Testis (tissue), 2 donors: ENCODE measurements at regions not wholly inside any gene's neighbourhood (a gene's known extent, or its start where the extent isn't known, plus 50 kb on each side); places are given as distances from the start of the nearest gene placed in this dataset.

Experiments used
- DNase-seq: peaks from one replicate; pipeline ENCODE4 v3.0.0-alpha.2; 2019
- H3K27ac ChIP-seq, 2 donors: fragments of 200-600 bp; sonication (generic); one replicate each; pipeline ENCODE4 v1.5.1; 2019
- H3K27me3 ChIP-seq: fragments of 200-600 bp; sonication (generic); one replicate; pipeline ENCODE4 v1.5.1; 2019
- H3K36me3 ChIP-seq: fragments of 200-600 bp; sonication (generic); one replicate; pipeline ENCODE4 v1.5.1; 2017; ENCODE audit warnings: low read depth; ENCODE audit errors: missing control alignments
- H3K4me1 ChIP-seq: fragments of 200-600 bp; sonication (generic); one replicate; pipeline ENCODE4 v1.5.1; 2019
- H3K4me3 ChIP-seq, 2 donors: fragments of 200-600 bp; sonication (generic); one replicate each; pipeline ENCODE4 v1.5.1; 2017 to 2019
- H3K9me3 ChIP-seq: fragments of 200-600 bp; sonication (generic); one replicate; pipeline ENCODE4 v1.5.1; 2017
- POLR2A ChIP-seq: fragments of 450-650 bp; IDR thresholded peaks from one replicate; pipeline ENCODE4 v1.6.1; 2017; ENCODE audit warnings: antibody characterized with exemption, mild to moderate bottlenecking, moderate library complexity
- whole genome bisulfite sequencing, 2 donors: methylation state at CpG; one replicate each; pipeline ENCODE4 v1.1.5; 2018; 5-methylcytosine and 5-hydroxymethylcytosine counted together
- intact Hi-C: fragments of 100-400 bp; cut with DNase I; formaldehyde crosslinking; loops from one replicate; pipeline ENCODE4 v1.15.1; 2023; ENCODE audit warnings: low total_unique reads
- TF ChIP-seq, protein P1 (sequence below), 3 experiments: fragments of 450-650 bp in 2 of 3; fragments of 200-600 bp in 1 of 3; sonication (generic) in 1 of 3; IDR thresholded peaks; one replicate each; pipeline ENCODE4 v1.5.1; 2016 to 2019; ENCODE audit warnings: antibody characterized with exemption in 3 of 3, mild to moderate bottlenecking in 2 of 3, moderate library complexity in 1 of 3

DNA sequence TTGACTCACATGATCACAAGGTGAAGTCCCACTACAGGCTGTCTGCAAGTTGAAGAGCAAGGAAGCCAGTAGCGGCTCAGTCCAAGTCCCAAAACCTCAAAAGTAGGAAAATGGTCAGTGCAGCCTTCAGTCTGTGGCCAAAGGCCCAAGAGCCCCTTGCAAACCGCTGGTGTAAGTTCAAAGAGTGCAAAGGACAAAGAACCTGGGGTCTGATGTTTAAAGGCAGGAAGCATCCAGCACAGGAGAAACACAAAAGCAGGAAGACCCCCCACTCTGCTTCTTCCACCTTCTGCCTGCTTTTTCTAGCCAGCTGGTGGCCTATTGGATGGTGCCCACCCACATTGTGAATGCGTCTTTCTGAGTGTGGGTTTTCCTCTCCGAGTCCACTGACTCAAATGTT lies 2222.6 kb downstream of the MRPL39 start:
- no peak for DNase-seq
- 48 to 57% methylated on average over 4 of the region's 4 CpGs for WGBS, 2 donors
- TF ChIP-seq, protein P1, sequence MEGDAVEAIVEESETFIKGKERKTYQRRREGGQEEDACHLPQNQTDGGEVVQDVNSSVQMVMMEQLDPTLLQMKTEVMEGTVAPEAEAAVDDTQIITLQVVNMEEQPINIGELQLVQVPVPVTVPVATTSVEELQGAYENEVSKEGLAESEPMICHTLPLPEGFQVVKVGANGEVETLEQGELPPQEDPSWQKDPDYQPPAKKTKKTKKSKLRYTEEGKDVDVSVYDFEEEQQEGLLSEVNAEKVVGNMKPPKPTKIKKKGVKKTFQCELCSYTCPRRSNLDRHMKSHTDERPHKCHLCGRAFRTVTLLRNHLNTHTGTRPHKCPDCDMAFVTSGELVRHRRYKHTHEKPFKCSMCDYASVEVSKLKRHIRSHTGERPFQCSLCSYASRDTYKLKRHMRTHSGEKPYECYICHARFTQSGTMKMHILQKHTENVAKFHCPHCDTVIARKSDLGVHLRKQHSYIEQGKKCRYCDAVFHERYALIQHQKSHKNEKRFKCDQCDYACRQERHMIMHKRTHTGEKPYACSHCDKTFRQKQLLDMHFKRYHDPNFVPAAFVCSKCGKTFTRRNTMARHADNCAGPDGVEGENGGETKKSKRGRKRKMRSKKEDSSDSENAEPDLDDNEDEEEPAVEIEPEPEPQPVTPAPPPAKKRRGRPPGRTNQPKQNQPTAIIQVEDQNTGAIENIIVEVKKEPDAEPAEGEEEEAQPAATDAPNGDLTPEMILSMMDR (IDR thresholded peaks at IDR 0.05), result no peak
- TF ChIP-seq POLR2A, result no peak
- intact Hi-C loops, result no loop called here
- Histone ChIP-seq H3K27ac (no peak overlapping the region), H3K4me3 (no peak overlapping the region), H3K36me3 (no peaks in the 10 kb centered on the region), H3K27me3 (no peaks in the 10 kb centered on the region), H3K4me1 (no peaks in the 10 kb centered on the region), H3K9me3 (no peaks in the 10 kb centered on the region)

- Histone ChIP-seq H3K27me3 (no peaks in the 10 kb centered on the region), H3K27ac (no peak overlapping the region), H3K36me3 (no peaks in the 10 kb centered on the region), H3K4me3 (no peak overlapping the region), H3K9me3 (no peaks in the 10 kb centered on the region), H3K4me1 (no peaks in the 10 kb centered on the region)
- no peak for TF ChIP-seq POLR2A
- TF ChIP-seq, protein P1 (IDR thresholded peaks at IDR 0.05), result no peak
- DNase-seq, result no peak
- intact Hi-C loops, result no loop called here
- WGBS, 2 donors, result 83 to 92% methylated on average over 4 of the region's 4 CpGs
Observed at GRCh38 chr21:23374155-23374554, 2233.1 kb downstream of the MRPL39 start.

DNA sequence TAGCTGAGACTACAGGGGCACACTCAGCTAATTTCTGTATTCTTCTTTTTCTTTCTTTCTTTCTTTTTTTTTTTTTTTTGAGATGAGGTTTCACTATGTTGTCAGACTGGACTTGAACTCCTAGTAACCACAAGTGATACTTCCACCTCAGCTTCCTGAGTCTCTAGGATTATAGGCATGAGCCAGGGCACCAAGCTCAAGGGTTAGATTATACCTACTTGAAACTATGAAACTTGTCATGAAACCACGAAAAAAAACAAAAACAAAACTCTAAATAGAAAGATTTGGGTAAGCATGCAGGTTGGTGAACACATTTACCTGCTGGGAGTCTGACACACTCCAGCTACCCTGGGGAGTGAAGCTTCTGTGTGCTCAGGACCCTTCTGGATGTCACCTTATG lies 2250.4 kb downstream of the MRPL39 start:
- intact Hi-C loops, result no loop called here
- no peak overlapping the region for H3K4me3 ChIP-seq
- H3K27ac ChIP-seq, result no peak overlapping the region
- TF ChIP-seq, protein P1 (IDR thresholded peaks at IDR 0.05), result no peak
- no peak for TF ChIP-seq POLR2A
- H3K9me3 ChIP-seq, result no peaks in the 10 kb centered on the region
- H3K27me3 ChIP-seq, result no peaks in the 10 kb centered on the region
- DNase-seq, result no peak
- WGBS, 2 donors, result 73 to 83% methylated on average over 1 of the region's 1 CpG
- no peaks in the 10 kb centered on the region for H3K36me3 ChIP-seq
- H3K4me1 ChIP-seq, result no peaks in the 10 kb centered on the region

GRCh38 chr21:23316190-23316589 lies 2291.1 kb downstream of the MRPL39 start:
- Histone ChIP-seq H3K4me3 (no peak overlapping the region), H3K27ac (no peak overlapping the region), H3K27me3 (no peaks in the 10 kb centered on the region), H3K4me1 (no peaks in the 10 kb centered on the region), H3K9me3 (no peaks in the 10 kb centered on the region), H3K36me3 (no peaks in the 10 kb centered on the region)
- no peak for DNase-seq
- TF ChIP-seq, protein P1 (IDR thresholded peaks at IDR 0.05), result no peak
- TF ChIP-seq POLR2A, result no peak
- intact Hi-C loops, result no loop called here

DNA sequence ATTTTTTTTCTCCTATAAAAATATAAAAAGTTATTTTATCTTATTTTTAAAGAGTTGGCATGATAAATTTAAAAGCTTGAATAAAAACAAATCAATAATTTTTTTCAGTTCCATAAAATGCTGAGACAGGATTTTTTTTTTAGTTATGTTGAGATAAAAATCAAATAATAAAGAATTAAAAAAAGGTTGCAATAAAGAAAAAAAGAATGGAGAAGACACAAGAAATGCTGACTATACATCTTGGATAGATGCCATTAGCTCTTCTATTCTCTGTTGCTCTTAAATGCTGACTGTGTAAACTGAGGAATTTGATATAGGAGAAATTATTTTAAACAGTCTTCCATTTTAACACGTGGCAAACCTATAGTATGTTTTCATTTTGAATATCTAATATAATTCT lies 2298.5 kb downstream of the MRPL39 start:
- TF ChIP-seq, protein P1 (IDR thresholded peaks at IDR 0.05), result no peak
- no peak for TF ChIP-seq POLR2A
- no peaks in the 10 kb centered on the region for H3K4me1 ChIP-seq
- no peak overlapping the region for H3K27ac ChIP-seq
- H3K9me3 ChIP-seq, result no peaks in the 10 kb centered on the region
- intact Hi-C loops, result no loop called here
- no peak for DNase-seq
- WGBS, 2 donors, result 36 to 45% methylated on average over 1 of the region's 1 CpG
- H3K4me3 ChIP-seq, result no peak overlapping the region
- H3K36me3 ChIP-seq, result no peaks in the 10 kb centered on the region
- no peaks in the 10 kb centered on the region for H3K27me3 ChIP-seq
